Transverse colon (tissue), 4 donors: ENCODE measurements at regions not wholly inside any gene's neighbourhood (a gene's known extent, or its start where the extent isn't known, plus 50 kb on each side); places are given as distances from the start of the nearest gene placed in this dataset.

Experiments
- DNase-seq: peaks from one replicate; pipeline ENCODE4 v3.0.0-alpha.2; 2019
- H3K27ac ChIP-seq, 4 donors: fragments of 200-600 bp; sonication (generic); 2 replicates each; pipeline ENCODE4 v1.5.1; 2016 to 2018; ENCODE audit warnings: inconsistent platforms in 4 of 4
- H3K27me3 ChIP-seq: fragments of 200-600 bp; sonication (generic); 2 replicates; pipeline ENCODE4 v1.5.1; 2017; ENCODE audit warnings: inconsistent platforms
- H3K36me3 ChIP-seq, 4 donors: fragments of 200-600 bp; sonication (generic); 2 replicates each; pipeline ENCODE4 v1.5.1; 2017 to 2019; ENCODE audit warnings: inconsistent platforms in 4 of 4
- H3K4me1 ChIP-seq, 4 donors: fragments of 200-600 bp; sonication (generic); 2 replicates each; pipeline ENCODE4 v1.5.1; 2017 to 2020; ENCODE audit warnings: inconsistent platforms in 4 of 4
- H3K4me3 ChIP-seq, 4 donors: fragments of 200-600 bp; sonication (generic); 1 replicate in 1 of 4; 2 replicates in 3 of 4; pipeline versions ENCODE4 v1.5.1 to v1.6.1; 2017 to 2019; ENCODE audit warnings: inconsistent platforms in 4 of 4
- H3K9me3 ChIP-seq, 2 donors: fragments of 200-600 bp; sonication (generic); 2 replicates each; pipeline ENCODE4 v1.5.1; 2017 to 2019; ENCODE audit warnings: inconsistent platforms in 2 of 2
- CTCF ChIP-seq, 5 experiments: fragments of 200-600 bp in 3 of 5; fragments of 450-650 bp in 2 of 5; sonication (generic) in 3 of 5; IDR thresholded peaks; 1 replicate in 2 of 5; 2 replicates in 3 of 5; pipeline ENCODE4 v1.5.1; 2016 to 2017; ENCODE audit warnings: antibody characterized with exemption in 5 of 5, inconsistent platforms in 3 of 5, mild to moderate bottlenecking in 2 of 5, moderate library complexity in 1 of 5
- EP300 ChIP-seq: sonication (generic); formaldehyde crosslinking; IDR thresholded peaks from one replicate; pipeline ENCODE4 v1.6.1; 2017; ENCODE audit warnings: antibody characterized with exemption, low read depth
- POLR2A ChIP-seq: fragments of 450-650 bp; IDR thresholded peaks from one replicate; pipeline ENCODE4 v1.6.1; 2016; ENCODE audit warnings: antibody characterized with exemption, mild to moderate bottlenecking, moderate library complexity
- POLR2AphosphoS5 ChIP-seq, 3 donors: sonication (generic); formaldehyde crosslinking; IDR thresholded peaks; one replicate each; pipeline ENCODE4 v1.6.1; 2016; ENCODE audit warnings: antibody characterized with exemption in 3 of 3
- WGBS, 2 donors: methylation state at CpG; one replicate each; pipeline ENCODE4 v1.1.5; 2018; ENCODE audit warnings: low coverage in 1 of 2; 5-methylcytosine and 5-hydroxymethylcytosine counted together
- in situ Hi-C, 4 donors: fragments of 200-750 bp; cut with MboI; loops; one replicate each; pipeline versions ENCODE4 v1.15.0 to v1.15.1; 2017; ENCODE audit warnings: low sequenced_read_pairs in 3 of 4, low pct_ligation_motif_present in 1 of 4, low pct_unique_long_range_greater_than_20kb in 1 of 4
- intact Hi-C: fragments of 100-400 bp; cut with DNase I; formaldehyde crosslinking; loops from one replicate; pipeline ENCODE4 v1.15.1; 2023; ENCODE audit warnings: low total_unique reads

- Histone ChIP-seq H3K36me3 (no peaks in the 10 kb centered on the region), H3K9me3 (no peaks in the 10 kb centered on the region), H3K4me1 (no peaks in the 10 kb centered on the region), H3K27ac (no peak overlapping the region), H3K27me3 (no peaks in the 10 kb centered on the region), H3K4me3 (no peak overlapping the region)
- intact Hi-C loops (no loop called here), in situ Hi-C loops (no loop called here)
- TF ChIP-seq POLR2AphosphoS5 (IDR thresholded peaks at IDR 0.05) (no peak), CTCF (IDR thresholded peaks at IDR 0.05) (no peak), EP300 (no peak), POLR2A (no peak)
- WGBS, 2 donors: 43% methylated on average over 6 of the region's 6 CpGs
- DNase-seq: no peak
These were observed 463.8 kb downstream of the PRKD1 start for GRCh38 chr14:29463727-29464395.

DNA sequence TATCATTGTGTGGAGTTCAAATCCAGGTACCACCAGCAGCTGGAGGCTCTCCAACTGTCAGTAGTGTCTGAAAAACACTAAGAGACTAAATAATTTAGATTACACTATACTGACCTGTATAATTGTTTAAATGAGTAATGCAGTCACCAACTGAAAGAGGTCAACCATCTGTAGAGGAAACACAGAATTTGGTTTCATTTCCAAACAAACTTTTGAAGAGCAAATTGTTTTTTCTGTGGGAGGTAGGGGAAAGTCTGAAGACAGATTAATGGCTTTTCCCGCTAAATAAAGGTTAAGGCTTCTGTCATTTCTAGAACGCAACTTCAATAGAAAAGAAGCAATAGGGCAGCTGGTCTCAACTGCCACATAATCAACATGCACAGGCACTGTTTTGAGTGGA, 462.6 kb downstream of the PRKD1 start:
- 53 to 58% methylated on average over 2 of the region's 2 CpGs for WGBS, 2 donors
- in situ Hi-C loops: no loop called here
- TF ChIP-seq POLR2AphosphoS5 (IDR thresholded peaks at IDR 0.05) (no peak), CTCF (IDR thresholded peaks at IDR 0.05) (no peak), EP300 (no peak), POLR2A (no peak)
- no peak for DNase-seq
- H3K4me3 ChIP-seq: no peak overlapping the region
- H3K4me1 ChIP-seq: no peaks in the 10 kb centered on the region
- intact Hi-C loops: no loop called here
- H3K36me3 ChIP-seq: no peaks in the 10 kb centered on the region
- H3K27ac ChIP-seq: no peak overlapping the region
- no peaks in the 10 kb centered on the region for H3K27me3 ChIP-seq
- no peaks in the 10 kb centered on the region for H3K9me3 ChIP-seq

- intact Hi-C loops: no loop called here
- H3K9me3 ChIP-seq: no peaks in the 10 kb centered on the region
- no peak overlapping the region for H3K27ac ChIP-seq
- H3K36me3 ChIP-seq: no peaks in the 10 kb centered on the region
- no peaks in the 10 kb centered on the region for H3K27me3 ChIP-seq
- in situ Hi-C loops: no loop called here
- DNase-seq: no peak
- H3K4me3 ChIP-seq: no peak overlapping the region
- no peak for TF ChIP-seq POLR2AphosphoS5 (IDR thresholded peaks at IDR 0.05)
- no peak for TF ChIP-seq POLR2A
- H3K4me1 ChIP-seq: no peaks in the 10 kb centered on the region
These were observed 452.0 kb downstream of the PRKD1 start for GRCh38 chr14:29475641-29476040.

DNA sequence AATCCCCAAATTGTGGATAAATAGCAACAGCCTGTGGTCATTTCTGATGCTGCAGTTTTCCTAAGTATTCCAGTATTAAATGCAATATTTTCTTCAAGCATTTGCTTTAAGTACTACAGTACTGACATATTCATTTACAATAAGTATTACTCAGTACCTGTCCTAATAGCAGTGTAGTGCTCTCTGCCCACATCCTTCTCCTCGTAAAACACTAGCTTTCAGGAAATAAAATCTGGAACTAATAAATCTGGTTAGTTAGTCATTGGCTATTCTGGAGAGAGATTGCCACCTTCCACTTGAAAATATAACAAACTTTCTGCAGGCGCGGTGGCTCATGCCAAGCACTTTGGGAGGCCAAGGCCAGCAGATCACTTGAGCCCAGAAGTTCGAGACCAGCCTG, 441.5 kb downstream of the PRKD1 start:
- Histone ChIP-seq H3K27ac (no peak overlapping the region), H3K27me3 (no peaks in the 10 kb centered on the region), H3K4me3 (no peak overlapping the region), H3K36me3 (no peaks in the 10 kb centered on the region), H3K4me1 (no peaks in the 10 kb centered on the region), H3K9me3 (no peaks in the 10 kb centered on the region)
- 45 to 80% methylated on average over 1 to 4 of the region's 4 CpGs for whole genome bisulfite sequencing, 2 donors
- TF ChIP-seq POLR2A: no peak
- TF ChIP-seq CTCF (IDR thresholded peaks at IDR 0.05): no peak
- no peak for TF ChIP-seq POLR2AphosphoS5 (IDR thresholded peaks at IDR 0.05)
- no peak for TF ChIP-seq EP300
- no peak for DNase-seq
- in situ Hi-C loops (no loop called here), intact Hi-C loops (no loop called here)

DNA sequence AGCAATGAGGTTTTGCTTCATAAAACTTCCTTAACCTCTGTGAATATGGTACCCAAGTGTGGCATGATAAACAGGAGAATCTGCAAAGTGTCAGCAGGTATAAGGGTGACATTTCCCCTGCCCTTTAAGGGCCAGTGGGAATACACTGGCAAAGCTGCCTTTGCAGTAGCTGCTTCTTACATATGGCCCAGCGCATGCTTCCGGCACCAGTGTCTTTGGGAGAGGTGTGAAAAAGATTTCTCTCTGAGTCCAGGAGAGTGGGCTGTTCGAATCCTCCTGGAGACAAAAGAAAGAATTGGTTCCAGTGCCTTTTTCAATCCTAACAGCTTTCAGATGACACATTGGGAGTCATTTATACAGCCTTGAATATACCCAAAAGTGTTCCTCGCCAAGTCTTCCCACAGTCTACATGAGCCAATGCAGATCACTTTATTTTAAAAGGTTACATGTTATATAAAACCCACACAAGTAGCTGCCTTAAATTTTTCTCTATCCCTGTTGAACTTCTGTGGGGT, 437.7 kb downstream of the PRKD1 start:
- Histone ChIP-seq H3K27ac (no peak overlapping the region), H3K36me3 (no peaks in the 10 kb centered on the region), H3K4me3 (no peak overlapping the region), H3K9me3 (no peaks in the 10 kb centered on the region), H3K27me3 (no peaks in the 10 kb centered on the region), H3K4me1 (no peaks in the 10 kb centered on the region)
- no peak for TF ChIP-seq POLR2AphosphoS5 (IDR thresholded peaks at IDR 0.05)
- no peak for TF ChIP-seq CTCF (IDR thresholded peaks at IDR 0.05)
- no peak for TF ChIP-seq EP300
- no peak for TF ChIP-seq POLR2A
- DNase-seq: no peak
- intact Hi-C loops: no loop called here
- WGBS, 2 donors: 77% methylated on average over 4 of the region's 4 CpGs; no CpG with 5 or more reads in 1 of the 2 donors
- in situ Hi-C loops: no loop called here
